Tibial nerve (tissue), 4 donors: ENCODE measurements at regions not wholly inside any gene's neighbourhood (a gene's known extent, or its start where the extent isn't known, plus 50 kb on each side); places are given as distances from the start of the nearest gene placed in this dataset.

Experiments used
- EP300 ChIP-seq, 2 donors: sonication (generic); formaldehyde crosslinking; IDR thresholded peaks; one replicate each; pipeline ENCODE4 v1.6.1; 2017; ENCODE audit warnings: antibody characterized with exemption in 2 of 2, mild to moderate bottlenecking in 1 of 2
- POLR2A ChIP-seq, 2 donors: fragments of 450-650 bp; IDR thresholded peaks; one replicate each; pipeline ENCODE4 v1.6.1; 2017; ENCODE audit warnings: antibody characterized with exemption in 2 of 2, mild to moderate bottlenecking in 2 of 2, moderate library complexity in 2 of 2
- TF ChIP-seq, protein P1 (sequence below), 5 experiments: fragments of 200-600 bp in 3 of 5; fragments of 450-650 bp in 2 of 5; sonication (generic) in 3 of 5; IDR thresholded peaks; one replicate each; pipeline ENCODE4 v1.5.1; 2016 to 2019; ENCODE audit warnings: antibody characterized with exemption in 5 of 5, mild to moderate bottlenecking in 3 of 5, moderate library complexity in 2 of 5

DNA sequence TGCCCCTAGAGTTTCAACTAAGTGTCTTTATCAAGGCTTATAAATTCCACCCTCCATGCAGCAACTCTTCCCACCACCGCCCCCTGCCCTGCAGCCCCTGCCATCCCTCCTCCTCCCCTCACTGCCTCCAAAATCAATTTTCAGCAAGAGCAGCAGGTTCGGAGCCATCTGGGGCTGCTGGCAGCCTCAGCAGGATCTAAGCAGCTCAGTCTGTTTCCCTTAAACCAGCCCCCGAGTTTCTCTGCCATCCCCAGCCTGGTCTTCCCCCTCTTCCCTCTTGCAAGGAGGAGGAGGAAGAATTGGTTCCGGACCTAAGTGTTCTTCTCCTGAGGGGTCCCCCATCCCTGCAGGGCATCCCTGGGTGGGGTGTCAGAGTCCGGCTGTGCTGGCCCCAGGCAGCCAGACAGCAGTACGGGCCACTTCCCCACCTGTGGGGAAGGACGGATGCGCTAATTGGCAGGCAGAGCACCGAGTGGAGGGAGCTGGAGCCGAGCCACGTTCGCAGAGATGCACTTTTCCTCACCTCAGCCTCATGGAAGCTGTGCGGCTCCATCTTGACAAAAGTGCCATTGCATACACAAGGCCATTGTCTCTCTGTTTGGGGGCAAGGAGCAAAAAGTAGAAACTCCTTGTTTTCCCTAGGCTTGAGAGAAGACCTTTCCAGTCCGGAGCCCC, 189.3 kb downstream of the KCNA5 start:
- TF ChIP-seq, protein P1, sequence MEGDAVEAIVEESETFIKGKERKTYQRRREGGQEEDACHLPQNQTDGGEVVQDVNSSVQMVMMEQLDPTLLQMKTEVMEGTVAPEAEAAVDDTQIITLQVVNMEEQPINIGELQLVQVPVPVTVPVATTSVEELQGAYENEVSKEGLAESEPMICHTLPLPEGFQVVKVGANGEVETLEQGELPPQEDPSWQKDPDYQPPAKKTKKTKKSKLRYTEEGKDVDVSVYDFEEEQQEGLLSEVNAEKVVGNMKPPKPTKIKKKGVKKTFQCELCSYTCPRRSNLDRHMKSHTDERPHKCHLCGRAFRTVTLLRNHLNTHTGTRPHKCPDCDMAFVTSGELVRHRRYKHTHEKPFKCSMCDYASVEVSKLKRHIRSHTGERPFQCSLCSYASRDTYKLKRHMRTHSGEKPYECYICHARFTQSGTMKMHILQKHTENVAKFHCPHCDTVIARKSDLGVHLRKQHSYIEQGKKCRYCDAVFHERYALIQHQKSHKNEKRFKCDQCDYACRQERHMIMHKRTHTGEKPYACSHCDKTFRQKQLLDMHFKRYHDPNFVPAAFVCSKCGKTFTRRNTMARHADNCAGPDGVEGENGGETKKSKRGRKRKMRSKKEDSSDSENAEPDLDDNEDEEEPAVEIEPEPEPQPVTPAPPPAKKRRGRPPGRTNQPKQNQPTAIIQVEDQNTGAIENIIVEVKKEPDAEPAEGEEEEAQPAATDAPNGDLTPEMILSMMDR (IDR thresholded peaks at IDR 0.05), result no peak
- no peak for TF ChIP-seq POLR2A (IDR thresholded peaks at IDR 0.05)
- TF ChIP-seq EP300 (IDR thresholded peaks at IDR 0.05), result no peak
